ENCODE measurements at regions not wholly inside any gene's neighbourhood (a gene's known extent, or its start where the extent isn't known, plus 50 kb on each side); places are given as distances from the start of the nearest gene placed in this dataset.
"Not testable (repeated sequence)": the region's sequence is repeated elsewhere in the genome, so short reads cannot be mapped to it uniquely, and the experiment has no call there.

GRCh38 chr5:90084342-90084741 is 325.2 kb downstream of the CETN3 start:
- no peak for DNase-seq (ENCODE audit: low read depth)
- no peak for TF ChIP-seq CTCF (conservative IDR thresholded peaks at IDR 0.05; ENCODE audit: low read depth, low read length)
- no peak overlapping the region for H3K4me3 ChIP-seq (ENCODE audit: low read depth, low read length)

- DNase-seq (ENCODE audit: low read depth); H3K4me3 ChIP-seq (ENCODE audit: low read depth, low read length): not testable (repeated sequence)
These were observed 336.5 kb downstream of the CETN3 start for GRCh38 chr5:90073026-90073570.

- DNase-seq (ENCODE audit: low read depth): no peak
- no peak for TF ChIP-seq CTCF (conservative IDR thresholded peaks at IDR 0.05; ENCODE audit: low read depth, low read length)
- H3K4me3 ChIP-seq (ENCODE audit: low read depth, low read length): no peak overlapping the region
These were observed 337.9 kb downstream of the CETN3 start for GRCh38 chr5:90071656-90072055.

- no peak overlapping the region for H3K4me3 ChIP-seq (ENCODE audit: low read depth, low read length)
- TF ChIP-seq CTCF (conservative IDR thresholded peaks at IDR 0.05; ENCODE audit: low read depth, low read length): no peak
- DNase-seq (ENCODE audit: low read depth): no peak
These were observed 338.5 kb downstream of the CETN3 start for GRCh38 chr5:90071066-90071465.

GRCh38 chr5:90066920-90067319 is 342.6 kb downstream of the CETN3 start:
- DNase-seq (ENCODE audit: low read depth): no peak

GRCh38 chr5:90056911-90057705 is 352.4 kb downstream of the CETN3 start:
- H3K4me3 ChIP-seq (ENCODE audit: low read depth, low read length): no peak overlapping the region
- TF ChIP-seq CTCF (conservative IDR thresholded peaks at IDR 0.05; ENCODE audit: low read depth, low read length): no peak
- no peak for DNase-seq (ENCODE audit: low read depth)

More at GRCh38 chr5:90066920-90067319, 342.6 kb downstream of the CETN3 start:
- no peak overlapping the region for H3K4me3 ChIP-seq (ENCODE audit: low read depth, low read length)
- TF ChIP-seq CTCF (conservative IDR thresholded peaks at IDR 0.05; ENCODE audit: low read depth, low read length): no peak

GRCh38 chr5:90055831-90056328 is 353.7 kb downstream of the CETN3 start:
- H3K4me3 ChIP-seq (ENCODE audit: low read depth, low read length): peak overlapping the region; percentile 37
- no peak for TF ChIP-seq CTCF (conservative IDR thresholded peaks at IDR 0.05; ENCODE audit: low read depth, low read length)
- DNase-seq (ENCODE audit: low read depth): peak; percentile 91
